ENCODE measurements at regions not wholly inside any gene's neighbourhood (a gene's known extent, or its start where the extent isn't known, plus 50 kb on each side); places are given as distances from the start of the nearest gene placed in this dataset.

DNA sequence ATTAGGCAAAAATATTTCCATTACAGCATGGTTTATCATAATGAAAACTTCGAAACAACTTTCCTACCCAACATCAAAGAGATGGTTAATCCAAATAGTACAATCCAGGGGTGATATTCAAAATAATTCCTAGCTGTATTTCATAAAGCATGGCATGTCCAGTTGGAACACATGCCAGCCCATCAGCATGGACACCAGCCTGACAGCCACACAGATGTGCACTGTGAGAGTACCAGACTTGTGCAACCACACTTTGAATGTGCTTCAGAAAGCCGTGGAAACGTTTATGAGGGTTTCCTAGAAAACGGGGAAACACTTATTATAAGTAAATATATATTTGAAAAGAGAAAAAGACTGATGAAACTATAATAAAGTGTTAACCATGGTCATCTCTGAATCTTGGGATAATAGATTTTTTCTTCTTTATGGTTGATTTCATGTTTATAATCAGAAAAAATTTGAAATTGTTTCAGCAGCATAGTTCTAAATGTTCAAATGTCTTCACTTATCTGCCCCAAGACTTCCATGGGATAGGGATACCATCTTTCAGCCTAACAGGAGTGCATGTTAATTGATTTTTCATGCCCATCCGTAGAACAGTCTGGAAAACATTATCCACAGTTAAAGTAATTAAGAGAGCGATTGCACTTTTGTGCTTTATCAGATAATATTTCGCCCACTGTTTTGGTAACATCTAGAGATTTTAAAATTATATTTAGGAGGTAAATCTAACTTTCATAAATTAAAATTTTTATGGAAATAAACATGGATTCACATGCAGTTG is 242.6 kb upstream of the IRS2 start:
- TF ChIP-seq POLR2AphosphoS5 (IDR thresholded peaks at IDR 0.05), result no peak
- TF ChIP-seq, protein P1, sequence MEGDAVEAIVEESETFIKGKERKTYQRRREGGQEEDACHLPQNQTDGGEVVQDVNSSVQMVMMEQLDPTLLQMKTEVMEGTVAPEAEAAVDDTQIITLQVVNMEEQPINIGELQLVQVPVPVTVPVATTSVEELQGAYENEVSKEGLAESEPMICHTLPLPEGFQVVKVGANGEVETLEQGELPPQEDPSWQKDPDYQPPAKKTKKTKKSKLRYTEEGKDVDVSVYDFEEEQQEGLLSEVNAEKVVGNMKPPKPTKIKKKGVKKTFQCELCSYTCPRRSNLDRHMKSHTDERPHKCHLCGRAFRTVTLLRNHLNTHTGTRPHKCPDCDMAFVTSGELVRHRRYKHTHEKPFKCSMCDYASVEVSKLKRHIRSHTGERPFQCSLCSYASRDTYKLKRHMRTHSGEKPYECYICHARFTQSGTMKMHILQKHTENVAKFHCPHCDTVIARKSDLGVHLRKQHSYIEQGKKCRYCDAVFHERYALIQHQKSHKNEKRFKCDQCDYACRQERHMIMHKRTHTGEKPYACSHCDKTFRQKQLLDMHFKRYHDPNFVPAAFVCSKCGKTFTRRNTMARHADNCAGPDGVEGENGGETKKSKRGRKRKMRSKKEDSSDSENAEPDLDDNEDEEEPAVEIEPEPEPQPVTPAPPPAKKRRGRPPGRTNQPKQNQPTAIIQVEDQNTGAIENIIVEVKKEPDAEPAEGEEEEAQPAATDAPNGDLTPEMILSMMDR (IDR thresholded peaks at IDR 0.05), result no peak
